Osteocyte (in vitro differentiated cells): ENCODE measurements at regions not wholly inside any gene's neighbourhood (a gene's known extent, or its start where the extent isn't known, plus 50 kb on each side); places are given as distances from the start of the nearest gene placed in this dataset.
A peak's percentile ranks its signal among the peaks of the same experiment; 100 is the strongest.

Source experiments
- DNase-seq: peaks from one replicate; pipeline ENCODE4 v3.0.0; 2021; ENCODE audit warnings: mixed read lengths; ENCODE audit not compliant: unreplicated experiment; ENCODE audit errors: extremely low spot score
- H3K27ac Mint-ChIP-seq: one replicate; pipeline ENCODE4 v1.8.0; 2021; ENCODE audit warnings: mild to moderate bottlenecking, mixed read lengths; ENCODE audit not compliant: unreplicated experiment
- H3K27me3 Mint-ChIP-seq: one replicate; pipeline ENCODE4 v1.8.0; 2021; ENCODE audit warnings: mixed read lengths; ENCODE audit not compliant: unreplicated experiment
- H3K36me3 Mint-ChIP-seq: one replicate; pipeline ENCODE4 v1.8.0; 2021; ENCODE audit warnings: mixed read lengths; ENCODE audit not compliant: unreplicated experiment
- H3K4me1 Mint-ChIP-seq: one replicate; pipeline ENCODE4 v1.8.0; 2021; ENCODE audit warnings: mixed read lengths; ENCODE audit not compliant: unreplicated experiment
- H3K4me3 Mint-ChIP-seq: one replicate; pipeline ENCODE4 v1.8.0; 2021; ENCODE audit warnings: mild to moderate bottlenecking, moderate library complexity, mixed read lengths; ENCODE audit not compliant: unreplicated experiment
- H3K9me3 Mint-ChIP-seq: one replicate; pipeline ENCODE4 v1.8.0; 2021; ENCODE audit warnings: mixed read lengths; ENCODE audit not compliant: unreplicated experiment
- TF ChIP-seq, protein P1 (sequence below): fragments of 200-600 bp; sonication (generic); IDR thresholded peaks from 2 replicates; pipeline ENCODE4 v1.5.0; 2021; ENCODE audit warnings: antibody characterized with exemption, mild to moderate bottlenecking, moderate library complexity

DNA sequence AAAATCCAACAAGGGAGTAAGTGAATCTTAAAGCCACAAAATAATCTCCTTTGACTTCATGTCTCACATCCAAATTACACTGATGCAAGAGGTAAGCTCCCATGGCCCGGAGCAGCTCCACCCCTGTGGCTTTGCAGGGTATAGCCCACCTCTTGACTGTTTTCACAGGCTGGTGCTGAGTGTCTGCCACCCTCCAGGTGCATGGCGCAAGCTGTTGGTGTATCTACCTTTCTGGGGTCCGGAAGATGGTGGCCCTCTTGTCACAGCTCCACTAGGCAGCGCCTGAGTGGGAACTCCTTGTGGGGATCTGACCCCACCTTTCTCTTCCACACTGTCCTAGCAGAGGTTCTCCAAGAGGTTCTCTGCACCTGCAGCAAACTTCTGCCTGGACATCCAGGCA lies 1051.1 kb upstream of the CDH6 start:
- TF ChIP-seq, protein P1, sequence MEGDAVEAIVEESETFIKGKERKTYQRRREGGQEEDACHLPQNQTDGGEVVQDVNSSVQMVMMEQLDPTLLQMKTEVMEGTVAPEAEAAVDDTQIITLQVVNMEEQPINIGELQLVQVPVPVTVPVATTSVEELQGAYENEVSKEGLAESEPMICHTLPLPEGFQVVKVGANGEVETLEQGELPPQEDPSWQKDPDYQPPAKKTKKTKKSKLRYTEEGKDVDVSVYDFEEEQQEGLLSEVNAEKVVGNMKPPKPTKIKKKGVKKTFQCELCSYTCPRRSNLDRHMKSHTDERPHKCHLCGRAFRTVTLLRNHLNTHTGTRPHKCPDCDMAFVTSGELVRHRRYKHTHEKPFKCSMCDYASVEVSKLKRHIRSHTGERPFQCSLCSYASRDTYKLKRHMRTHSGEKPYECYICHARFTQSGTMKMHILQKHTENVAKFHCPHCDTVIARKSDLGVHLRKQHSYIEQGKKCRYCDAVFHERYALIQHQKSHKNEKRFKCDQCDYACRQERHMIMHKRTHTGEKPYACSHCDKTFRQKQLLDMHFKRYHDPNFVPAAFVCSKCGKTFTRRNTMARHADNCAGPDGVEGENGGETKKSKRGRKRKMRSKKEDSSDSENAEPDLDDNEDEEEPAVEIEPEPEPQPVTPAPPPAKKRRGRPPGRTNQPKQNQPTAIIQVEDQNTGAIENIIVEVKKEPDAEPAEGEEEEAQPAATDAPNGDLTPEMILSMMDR = no peak
- DNase-seq = no peak
- Mint-ChIP-seq H3K9me3 (peaks cover 15% of the 10 kb centered on the region), H3K4me1 (peaks cover 3% of the 10 kb centered on the region), H3K27me3 (no peaks in the 10 kb centered on the region), H3K36me3 (peaks cover 2% of the 10 kb centered on the region), H3K27ac (no peak overlapping the region), H3K4me3 (no peak overlapping the region)

DNA sequence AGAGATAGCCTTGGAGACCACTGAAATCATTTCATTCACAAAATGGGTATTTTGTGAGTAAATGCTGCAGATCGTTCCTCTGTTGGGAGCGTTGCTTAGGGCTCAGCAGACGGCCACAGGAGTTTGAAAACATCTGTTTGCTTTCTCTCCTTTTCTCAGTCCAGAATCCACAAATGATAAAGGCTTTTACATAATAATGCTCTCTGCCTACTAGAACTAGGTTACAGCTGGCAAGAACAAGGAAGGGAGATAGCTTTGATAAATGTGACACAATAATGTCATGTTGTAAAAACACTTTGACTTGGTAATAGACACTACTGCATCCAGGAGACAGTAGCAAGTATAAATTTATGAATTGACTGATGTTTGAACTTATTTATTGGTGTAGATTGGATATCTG lies 1072.4 kb upstream of the CDH6 start:
- Mint-ChIP-seq H3K36me3 (no peaks in the 10 kb centered on the region), H3K4me3 (no peak overlapping the region), H3K27ac (no peak overlapping the region), H3K4me1 (peaks cover 7% of the 10 kb centered on the region), H3K9me3 (peaks cover 3% of the 10 kb centered on the region), H3K27me3 (no peaks in the 10 kb centered on the region)
- no peak for DNase-seq
- TF ChIP-seq, protein P1 = no peak

DNA sequence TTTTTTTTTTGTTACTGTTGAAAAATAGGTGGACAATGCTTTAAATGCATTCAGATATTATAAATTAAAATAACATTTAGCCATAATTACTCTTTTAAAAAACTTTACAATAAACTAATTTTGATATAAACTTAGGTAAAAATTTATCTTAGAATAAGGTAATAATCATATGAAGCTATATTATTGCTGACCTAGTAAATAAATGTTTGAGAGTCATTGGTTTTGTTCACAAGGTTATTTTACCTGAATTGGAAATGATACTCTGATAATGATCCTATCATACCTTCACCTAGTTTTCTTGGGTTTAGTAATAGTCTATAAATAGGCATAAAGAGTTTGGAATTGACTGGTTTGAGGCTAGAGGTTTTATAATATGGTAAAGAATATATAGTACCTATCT lies 1076.4 kb upstream of the CDH6 start:
- Mint-ChIP-seq H3K4me1 (peaks cover 27% of the 10 kb centered on the region), H3K36me3 (peaks cover under 1% of the 10 kb centered on the region), H3K27ac (no peak overlapping the region), H3K27me3 (no peaks in the 10 kb centered on the region), H3K4me3 (no peak overlapping the region), H3K9me3 (peaks cover 14% of the 10 kb centered on the region)
- no peak for DNase-seq
- TF ChIP-seq, protein P1 = no peak

DNA sequence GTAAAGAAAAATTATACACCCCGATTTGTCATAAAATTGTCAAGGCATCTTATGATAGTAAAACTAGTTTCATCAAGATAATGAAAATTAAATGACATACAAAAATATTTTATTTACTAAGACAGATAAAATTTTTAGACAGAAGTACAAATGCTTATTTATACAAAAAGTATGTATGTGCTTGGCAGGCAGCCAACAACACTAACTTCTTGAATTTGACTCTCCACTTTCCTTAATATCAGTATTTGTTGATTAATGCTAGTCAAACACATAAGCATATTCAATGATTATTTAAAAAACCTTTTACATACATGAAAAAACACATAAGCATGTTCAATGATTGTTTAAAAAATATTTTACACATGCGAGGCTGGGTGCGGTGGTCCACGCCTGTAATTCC lies 1079.9 kb upstream of the CDH6 start:
- H3K27ac Mint-ChIP-seq = peak overlapping the region; percentile 66
- TF ChIP-seq, protein P1 = no peak
- no peaks in the 10 kb centered on the region for H3K27me3 Mint-ChIP-seq
- H3K4me3 Mint-ChIP-seq = no peak overlapping the region
- no peak for DNase-seq
- peaks cover 17% of the 10 kb centered on the region for H3K9me3 Mint-ChIP-seq
- H3K4me1 Mint-ChIP-seq = peaks cover 29% of the 10 kb centered on the region
- H3K36me3 Mint-ChIP-seq = peaks cover 6% of the 10 kb centered on the region

DNA sequence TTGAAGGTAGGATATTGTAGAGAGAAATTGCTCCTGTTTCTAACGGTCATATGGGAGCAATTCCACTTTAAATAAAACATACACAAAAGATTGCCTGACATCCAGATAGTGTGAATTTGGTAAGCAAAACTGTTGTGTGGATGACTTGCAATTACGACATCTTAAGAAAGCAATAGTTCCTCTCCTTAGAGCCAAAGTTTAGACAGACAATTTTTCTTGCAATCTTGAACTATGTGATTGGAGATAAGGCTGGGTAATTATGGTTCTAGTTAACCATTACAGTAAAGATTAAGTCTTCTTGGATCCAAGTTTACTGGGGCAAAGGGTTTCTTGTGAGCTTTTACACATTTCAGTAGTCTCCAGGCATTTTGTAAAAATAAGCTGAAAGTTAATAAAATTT lies 1080.6 kb upstream of the CDH6 start:
- H3K36me3 Mint-ChIP-seq = peaks cover 9% of the 10 kb centered on the region
- H3K27me3 Mint-ChIP-seq = no peaks in the 10 kb centered on the region
- peaks cover 23% of the 10 kb centered on the region for H3K9me3 Mint-ChIP-seq
- peak overlapping the region; percentile 66 for H3K27ac Mint-ChIP-seq
- H3K4me3 Mint-ChIP-seq = no peak overlapping the region
- TF ChIP-seq, protein P1 = no peak
- no peak for DNase-seq
- H3K4me1 Mint-ChIP-seq = peaks cover 34% of the 10 kb centered on the region
